COR-L47 (cell line): ENCODE measurements at regions not wholly inside any gene's neighbourhood (a gene's known extent, or its start where the extent isn't known, plus 50 kb on each side); places are given as distances from the start of the nearest gene placed in this dataset.
"Not testable (repeated sequence)": the region's sequence is repeated elsewhere in the genome, so short reads cannot be mapped to it uniquely, and the experiment has no call there.

Experiments used
- DNase-seq: peaks from one replicate; lab custom pipeline; 2025; lab: John Stamatoyannopoulos, UW

GRCh38 chr3:82020282-82020681, 258.8 kb upstream of the GBE1 start:
- no peak for DNase-seq

GRCh38 chr3:82015241-82015640, 253.8 kb upstream of the GBE1 start:
- DNase-seq, result no peak

- no peak for DNase-seq
Observed at GRCh38 chr3:82012775-82013174, 251.3 kb upstream of the GBE1 start.

GRCh38 chr3:82011336-82011735, 249.9 kb upstream of the GBE1 start:
- DNase-seq, result no peak

- DNase-seq, result no peak
Observed at GRCh38 chr3:82005266-82005665, 243.8 kb upstream of the GBE1 start.

- no peak for DNase-seq
Observed at GRCh38 chr3:82004266-82004665, 242.8 kb upstream of the GBE1 start.

- DNase-seq, result no peak
Observed at GRCh38 chr3:82002986-82003642, 241.7 kb upstream of the GBE1 start.

- DNase-seq, result no peak
Observed at GRCh38 chr3:82002491-82002890, 241.0 kb upstream of the GBE1 start.

GRCh38 chr3:82001276-82001923, 240.0 kb upstream of the GBE1 start:
- no peak for DNase-seq

- peak; percentile 39 for DNase-seq
Observed at GRCh38 chr3:82000773-82001172, 239.3 kb upstream of the GBE1 start.

- DNase-seq, result no peak
Observed at GRCh38 chr3:82000350-82000749, 238.9 kb upstream of the GBE1 start.

- DNase-seq, result no peak
Observed at GRCh38 chr3:81998907-81999306, 237.5 kb upstream of the GBE1 start.

GRCh38 chr3:81998139-81998755, 236.8 kb upstream of the GBE1 start:
- DNase-seq, result no peak

GRCh38 chr3:81997390-81997789, 235.9 kb upstream of the GBE1 start:
- no peak for DNase-seq

GRCh38 chr3:81995329-81995728, 233.9 kb upstream of the GBE1 start:
- DNase-seq, result peak; percentile 46

- DNase-seq, result no peak
Observed at GRCh38 chr3:81989758-81990157, 228.3 kb upstream of the GBE1 start.

- DNase-seq, result no peak
Observed at GRCh38 chr3:81989274-81989673, 227.8 kb upstream of the GBE1 start.

GRCh38 chr3:81987412-81987811, 226.0 kb upstream of the GBE1 start:
- not testable (repeated sequence) for DNase-seq

- DNase-seq, result no peak
Observed at GRCh38 chr3:81985996-81986723, 224.7 kb upstream of the GBE1 start.

GRCh38 chr3:81983382-81983781, 221.9 kb upstream of the GBE1 start:
- DNase-seq, result no peak

GRCh38 chr3:81980596-81981494, 219.4 kb upstream of the GBE1 start:
- no peak for DNase-seq

- DNase-seq, result no peak
Observed at GRCh38 chr3:81974751-81975150, 213.3 kb upstream of the GBE1 start.
